ENCODE measurements at regions not wholly inside any gene's neighbourhood (a gene's known extent, or its start where the extent isn't known, plus 50 kb on each side); places are given as distances from the start of the nearest gene placed in this dataset.

- H3K36me3 ChIP-seq (ENCODE audit: control insufficient read depth in 4 of 4, insufficient read depth in 3 of 4, low read depth in 1 of 4, low read length in 3 of 4): no peaks in the 10 kb centered on the region
- WGBS: 92% methylated on average over 1 of the region's 1 CpG
- no peaks in the 10 kb centered on the region for H3K27me3 ChIP-seq (ENCODE audit: control insufficient read depth in 4 of 4, insufficient read depth in 4 of 4, low read length in 3 of 4)
- no peak for TF ChIP-seq HNF4A (conservative IDR thresholded peaks at IDR 0.05)
- no peak for TF ChIP-seq RXRA (IDR thresholded peaks at IDR 0.05)
- no peak for TF ChIP-seq REST (IDR thresholded peaks at IDR 0.05)
- TF ChIP-seq YY1 (IDR thresholded peaks at IDR 0.05): no peak
- no peak for TF ChIP-seq MAX (IDR thresholded peaks at IDR 0.05)
- H3K9ac ChIP-seq (ENCODE audit: low read depth in 1 of 2, low read length in 2 of 2): no peak overlapping the region
- H3K4me1 ChIP-seq (ENCODE audit: control insufficient read depth in 4 of 4, insufficient read depth in 4 of 4, low read length in 3 of 4): no peaks in the 10 kb centered on the region
- H3K9me3 ChIP-seq (ENCODE audit: control insufficient read depth in 4 of 4, low read length in 3 of 4): no peaks in the 10 kb centered on the region
- no peak overlapping the region for H3K27ac ChIP-seq (ENCODE audit: low read depth in 1 of 2, low read length in 2 of 2)
- no peak overlapping the region for H3K4me3 ChIP-seq (ENCODE audit: low read depth in 1 of 3, low read length in 3 of 3)
- DNase-seq (ENCODE audit: low spot score): no peak
These were observed 231.1 kb upstream of the PDZRN3 start for GRCh38 chr3:73855813-73856212.

- H3K27ac ChIP-seq (ENCODE audit: low read depth in 1 of 2, low read length in 2 of 2): no peak overlapping the region
- H3K4me1 ChIP-seq (ENCODE audit: control insufficient read depth in 4 of 4, insufficient read depth in 4 of 4, low read length in 3 of 4): no peaks in the 10 kb centered on the region
- H3K4me3 ChIP-seq (ENCODE audit: low read depth in 1 of 3, low read length in 3 of 3): no peak overlapping the region
- DNase-seq (ENCODE audit: low spot score): no peak
- H3K36me3 ChIP-seq (ENCODE audit: control insufficient read depth in 4 of 4, insufficient read depth in 3 of 4, low read depth in 1 of 4, low read length in 3 of 4): no peaks in the 10 kb centered on the region
- TF ChIP-seq RAD21 (IDR thresholded peaks at IDR 0.05): peak; percentile 76 to 81
- TF ChIP-seq HNF4A (conservative IDR thresholded peaks at IDR 0.05): no peak
- TF ChIP-seq CTCF (IDR thresholded peaks at IDR 0.05; ENCODE audit: low read depth, low read length, missing input control): peak; percentile 53
- H3K9ac ChIP-seq (ENCODE audit: low read depth in 1 of 2, low read length in 2 of 2): no peak overlapping the region
- H3K27me3 ChIP-seq (ENCODE audit: control insufficient read depth in 4 of 4, insufficient read depth in 4 of 4, low read length in 3 of 4): no peaks in the 10 kb centered on the region
- no peaks in the 10 kb centered on the region for H3K9me3 ChIP-seq (ENCODE audit: control insufficient read depth in 4 of 4, low read length in 3 of 4)
- WGBS: 15% methylated on average over 4 of the region's 4 CpGs
These were observed 223.6 kb upstream of the PDZRN3 start for GRCh38 chr3:73848173-73848906.

- Histone ChIP-seq H3K4me3 (ENCODE audit: low read depth in 1 of 3, low read length in 3 of 3) (no peak overlapping the region), H3K36me3 (ENCODE audit: control insufficient read depth in 4 of 4, insufficient read depth in 3 of 4, low read depth in 1 of 4, low read length in 3 of 4) (no peaks in the 10 kb centered on the region), H3K9me3 (ENCODE audit: control insufficient read depth in 4 of 4, low read length in 3 of 4) (no peaks in the 10 kb centered on the region), H3K27me3 (ENCODE audit: control insufficient read depth in 4 of 4, insufficient read depth in 4 of 4, low read length in 3 of 4) (no peaks in the 10 kb centered on the region), H3K9ac (ENCODE audit: low read depth in 1 of 2, low read length in 2 of 2) (no peak overlapping the region), H3K27ac (ENCODE audit: low read depth in 1 of 2, low read length in 2 of 2) (no peak overlapping the region), H3K4me1 (ENCODE audit: control insufficient read depth in 4 of 4, insufficient read depth in 4 of 4, low read length in 3 of 4) (no peaks in the 10 kb centered on the region)
- 83% methylated on average over 3 of the region's 3 CpGs for WGBS
- TF ChIP-seq RAD21 (IDR thresholded peaks at IDR 0.05): no peak
- TF ChIP-seq JUND (IDR thresholded peaks at IDR 0.05): no peak
- TF ChIP-seq NR2F2 (IDR thresholded peaks at IDR 0.05): no peak
- no peak for TF ChIP-seq SP1 (IDR thresholded peaks at IDR 0.05)
- TF ChIP-seq HNF4G (IDR thresholded peaks at IDR 0.05): no peak
- TF ChIP-seq CTCF (IDR thresholded peaks at IDR 0.05; ENCODE audit: low read depth, low read length, missing input control): no peak
- TF ChIP-seq FOXA2 (IDR thresholded peaks at IDR 0.05): no peak
- no peak for TF ChIP-seq YY1 (IDR thresholded peaks at IDR 0.05)
- no peak for TF ChIP-seq HNF4A (conservative IDR thresholded peaks at IDR 0.05)
- TF ChIP-seq ZBTB33 (IDR thresholded peaks at IDR 0.05): no peak
- no peak for TF ChIP-seq ATF3 (IDR thresholded peaks at IDR 0.05)
- TF ChIP-seq GABPA (IDR thresholded peaks at IDR 0.05 in 1 of 2, conservative IDR thresholded peaks at IDR 0.05 in 1 of 2): no peak
- no peak for DNase-seq (ENCODE audit: low spot score)
These were observed 222.2 kb upstream of the PDZRN3 start for GRCh38 chr3:73846951-73847350.
